IgD-negative memory B cell (primary cell): ENCODE measurements at regions not wholly inside any gene's neighbourhood (a gene's known extent, or its start where the extent isn't known, plus 50 kb on each side); places are given as distances from the start of the nearest gene placed in this dataset.

Experiments
- H3K27ac Mint-ChIP-seq, 3 donors: one replicate each; pipeline ENCODE4 v1.8.0; 2020 to 2022; ENCODE audit warnings: mild to moderate bottlenecking in 3 of 3, mixed read lengths in 3 of 3, moderate library complexity in 1 of 3
- H3K27me3 Mint-ChIP-seq: one replicate; pipeline ENCODE4 v1.8.0; 2021; ENCODE audit warnings: mixed read lengths
- H3K36me3 Mint-ChIP-seq: one replicate; pipeline ENCODE4 v1.8.0; 2020; ENCODE audit warnings: mild to moderate bottlenecking, mixed read lengths
- H3K4me1 Mint-ChIP-seq, 3 donors: one replicate each; pipeline ENCODE4 v1.8.0; 2020 to 2022; ENCODE audit warnings: mixed read lengths in 3 of 3, mild to moderate bottlenecking in 1 of 3
- H3K4me3 Mint-ChIP-seq, 4 donors: one replicate each; pipeline ENCODE4 v1.8.0; 2020 to 2022; ENCODE audit warnings: mild to moderate bottlenecking in 4 of 4, mixed read lengths in 4 of 4, moderate library complexity in 3 of 4
- H3K9me3 Mint-ChIP-seq, 3 donors: one replicate each; pipeline ENCODE4 v1.8.0; 2020 to 2021; ENCODE audit warnings: mixed read lengths in 3 of 3, mild to moderate bottlenecking in 1 of 3

GRCh38 chr7:34240417-34240816 is 335.1 kb downstream of the BMPER start:
- H3K4me3 Mint-ChIP-seq, result no peak overlapping the region
- no peaks in the 10 kb centered on the region for H3K27me3 Mint-ChIP-seq
- H3K9me3 Mint-ChIP-seq, result peaks cover 0 to 7% (median 2%) of the 10 kb centered on the region in 3 donors
- H3K4me1 Mint-ChIP-seq, result no peaks in the 10 kb centered on the region
- no peaks in the 10 kb centered on the region for H3K36me3 Mint-ChIP-seq
- no peak overlapping the region for H3K27ac Mint-ChIP-seq

GRCh38 chr7:34242391-34242790 is 337.1 kb downstream of the BMPER start:
- Mint-ChIP-seq H3K4me3 (no peak overlapping the region), H3K4me1 (no peaks in the 10 kb centered on the region), H3K27ac (no peak overlapping the region), H3K9me3 (peaks cover 0 to 7% (median 2%) of the 10 kb centered on the region in 3 donors), H3K36me3 (no peaks in the 10 kb centered on the region), H3K27me3 (no peaks in the 10 kb centered on the region)

DNA sequence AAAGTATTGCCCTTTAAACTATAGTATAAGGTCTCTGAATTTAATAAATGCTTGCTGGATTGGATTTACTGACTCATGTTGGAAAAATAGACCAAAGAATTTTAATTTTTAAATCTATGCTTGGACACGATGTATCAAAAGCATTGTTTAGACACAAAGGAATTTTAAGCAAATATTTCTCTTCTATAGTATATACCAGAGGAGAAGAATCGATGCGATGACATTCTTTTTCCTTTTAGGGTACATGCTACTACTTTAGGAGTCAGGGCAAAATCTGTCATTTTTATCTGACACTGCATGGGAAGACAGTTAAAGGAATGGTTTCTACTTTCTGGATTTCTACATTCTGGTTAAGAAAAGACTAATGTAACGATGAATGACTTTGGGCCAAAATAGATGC is 339.9 kb downstream of the BMPER start:
- no peak overlapping the region for H3K4me3 Mint-ChIP-seq
- no peaks in the 10 kb centered on the region for H3K27me3 Mint-ChIP-seq
- no peak overlapping the region for H3K27ac Mint-ChIP-seq
- H3K36me3 Mint-ChIP-seq, result no peaks in the 10 kb centered on the region
- H3K9me3 Mint-ChIP-seq, result peaks cover 0 to 7% (median 0%) of the 10 kb centered on the region in 3 donors
- no peaks in the 10 kb centered on the region for H3K4me1 Mint-ChIP-seq

- Mint-ChIP-seq H3K4me3 (no peak overlapping the region), H3K36me3 (no peaks in the 10 kb centered on the region), H3K4me1 (no peaks in the 10 kb centered on the region), H3K27me3 (no peaks in the 10 kb centered on the region), H3K27ac (no peak overlapping the region), H3K9me3 (peaks cover 0 to 7% (median 0%) of the 10 kb centered on the region in 3 donors)
Observed at GRCh38 chr7:34247468-34247867, 342.1 kb downstream of the BMPER start.

- Mint-ChIP-seq H3K4me3 (no peak overlapping the region), H3K4me1 (no peaks in the 10 kb centered on the region), H3K36me3 (no peaks in the 10 kb centered on the region), H3K9me3 (peaks cover 0 to 7% (median 0%) of the 10 kb centered on the region in 3 donors), H3K27me3 (no peaks in the 10 kb centered on the region), H3K27ac (no peak overlapping the region)
Observed at GRCh38 chr7:34249192-34249591, 343.9 kb downstream of the BMPER start.

DNA sequence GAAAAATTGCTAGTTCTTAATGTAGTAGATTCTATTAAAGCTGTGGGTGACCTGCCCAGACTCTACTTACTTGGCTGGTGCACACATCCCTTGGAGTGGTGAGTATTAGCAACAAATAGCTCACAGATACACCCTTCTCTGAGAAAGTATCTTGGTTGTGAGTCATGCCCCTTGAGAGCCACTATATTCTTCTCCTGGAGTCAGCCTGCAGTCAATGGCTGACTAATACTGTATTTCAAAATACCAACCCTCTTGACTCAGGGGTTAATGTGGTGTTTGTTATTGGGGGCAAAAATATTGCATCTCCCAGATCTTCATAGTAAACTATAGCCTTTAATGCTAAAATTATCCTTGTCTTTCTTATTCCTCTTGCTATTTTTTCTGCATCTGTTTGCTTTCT is 354.9 kb downstream of the BMPER start:
- peaks cover 0 to 9% (median 8%) of the 10 kb centered on the region in 3 donors for H3K9me3 Mint-ChIP-seq
- H3K4me1 Mint-ChIP-seq, result no peaks in the 10 kb centered on the region
- H3K27me3 Mint-ChIP-seq, result no peaks in the 10 kb centered on the region
- H3K4me3 Mint-ChIP-seq, result no peak overlapping the region
- peaks cover 2% of the 10 kb centered on the region for H3K36me3 Mint-ChIP-seq
- H3K27ac Mint-ChIP-seq, result no peak overlapping the region

DNA sequence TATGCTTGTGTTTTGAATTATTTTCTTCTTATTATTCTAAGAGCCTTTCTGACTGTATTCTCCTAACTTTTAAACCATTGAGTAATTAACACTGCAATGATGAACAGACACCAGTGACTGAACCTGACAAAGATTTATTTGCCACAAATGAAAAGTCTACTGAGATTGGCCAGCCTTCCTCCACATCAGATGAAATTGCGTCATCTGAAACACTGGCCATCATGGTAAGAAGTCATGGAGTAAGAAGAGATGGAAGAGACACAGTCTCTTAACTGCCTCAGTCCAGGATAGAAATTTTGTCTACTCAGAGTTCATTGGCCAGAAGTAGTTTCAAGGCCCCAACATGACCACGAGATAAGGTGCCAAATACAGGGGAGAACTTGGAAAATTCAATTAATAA is 357.8 kb downstream of the BMPER start:
- H3K27me3 Mint-ChIP-seq, result no peaks in the 10 kb centered on the region
- no peaks in the 10 kb centered on the region for H3K4me1 Mint-ChIP-seq
- peaks cover 0 to 9% (median 8%) of the 10 kb centered on the region in 3 donors for H3K9me3 Mint-ChIP-seq
- H3K4me3 Mint-ChIP-seq, result no peak overlapping the region
- peaks cover 2% of the 10 kb centered on the region for H3K36me3 Mint-ChIP-seq
- H3K27ac Mint-ChIP-seq, result no peak overlapping the region

- H3K36me3 Mint-ChIP-seq, result peaks cover under 1% of the 10 kb centered on the region
- H3K27me3 Mint-ChIP-seq, result no peaks in the 10 kb centered on the region
- peaks cover 2 to 4% (median 3%) of the 10 kb centered on the region in 3 donors for H3K9me3 Mint-ChIP-seq
- no peak overlapping the region for H3K4me3 Mint-ChIP-seq
- H3K27ac Mint-ChIP-seq, result no peak overlapping the region
- no peaks in the 10 kb centered on the region for H3K4me1 Mint-ChIP-seq
Observed at GRCh38 chr7:34269084-34269483, 363.7 kb downstream of the BMPER start.

DNA sequence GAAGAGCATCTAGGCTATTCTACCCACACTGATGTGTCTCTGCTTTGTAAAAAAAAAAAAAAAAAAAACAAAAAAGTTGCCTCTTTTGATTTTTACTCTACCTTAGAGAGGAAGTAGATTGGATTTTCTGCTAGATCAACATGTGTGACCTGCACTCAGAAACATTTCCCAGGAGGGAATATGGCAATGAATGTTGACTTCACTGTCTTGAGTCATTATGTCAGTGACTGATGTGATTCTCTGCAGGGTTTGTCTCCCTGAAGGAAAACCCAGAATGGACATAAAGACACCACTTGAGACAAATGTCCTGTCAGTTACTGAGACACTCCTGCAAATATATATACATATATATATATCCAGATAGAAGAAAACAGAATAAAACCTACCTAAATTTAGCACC is 370.3 kb downstream of the BMPER start:
- H3K4me3 Mint-ChIP-seq, result no peak overlapping the region
- no peaks in the 10 kb centered on the region for H3K27me3 Mint-ChIP-seq
- H3K27ac Mint-ChIP-seq, result no peak overlapping the region
- H3K36me3 Mint-ChIP-seq, result no peaks in the 10 kb centered on the region
- peaks cover 0 to 2% (median 2%) of the 10 kb centered on the region in 3 donors for H3K4me1 Mint-ChIP-seq
- H3K9me3 Mint-ChIP-seq, result peaks cover 2 to 3% (median 3%) of the 10 kb centered on the region in 3 donors

- H3K36me3 Mint-ChIP-seq, result no peaks in the 10 kb centered on the region
- no peak overlapping the region for H3K4me3 Mint-ChIP-seq
- no peak overlapping the region for H3K27ac Mint-ChIP-seq
- H3K27me3 Mint-ChIP-seq, result no peaks in the 10 kb centered on the region
- peaks cover 0 to 2% (median 2%) of the 10 kb centered on the region in 3 donors for H3K4me1 Mint-ChIP-seq
- peaks cover 2 to 5% (median 3%) of the 10 kb centered on the region in 3 donors for H3K9me3 Mint-ChIP-seq
Observed at GRCh38 chr7:34277016-34277802, 371.9 kb downstream of the BMPER start.

DNA sequence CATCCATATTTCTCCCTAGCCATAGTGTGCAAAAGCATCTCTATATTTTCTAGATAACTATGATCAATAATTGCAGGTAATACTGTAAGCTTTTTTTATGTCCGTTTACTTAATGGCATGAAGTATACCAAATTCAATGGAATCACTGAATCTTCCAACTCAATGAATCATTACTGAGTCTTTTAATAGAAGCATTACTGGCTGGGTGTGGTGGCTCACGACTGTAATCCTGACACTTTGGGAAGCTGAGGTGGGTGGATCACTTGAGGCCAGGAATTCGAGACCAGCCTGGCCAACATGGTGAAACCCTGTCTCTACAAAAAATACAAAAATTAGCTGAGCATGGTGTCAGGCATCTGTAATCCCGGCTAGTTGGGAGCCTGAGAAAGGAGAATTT is 372.5 kb downstream of the BMPER start:
- no peak overlapping the region for H3K27ac Mint-ChIP-seq
- no peak overlapping the region for H3K4me3 Mint-ChIP-seq
- H3K36me3 Mint-ChIP-seq, result no peaks in the 10 kb centered on the region
- H3K4me1 Mint-ChIP-seq, result peaks cover 0 to 2% (median 2%) of the 10 kb centered on the region in 3 donors
- peaks cover 3 to 9% (median 8%) of the 10 kb centered on the region in 3 donors for H3K9me3 Mint-ChIP-seq
- H3K27me3 Mint-ChIP-seq, result no peaks in the 10 kb centered on the region

- Mint-ChIP-seq H3K4me1 (peaks cover 0 to 2% (median 2%) of the 10 kb centered on the region in 3 donors), H3K9me3 (peaks cover 3 to 15% (median 5%) of the 10 kb centered on the region in 3 donors), H3K27me3 (no peaks in the 10 kb centered on the region), H3K4me3 (no peak overlapping the region), H3K36me3 (no peaks in the 10 kb centered on the region), H3K27ac (no peak overlapping the region)
Observed at GRCh38 chr7:34281260-34281659, 375.9 kb downstream of the BMPER start.

DNA sequence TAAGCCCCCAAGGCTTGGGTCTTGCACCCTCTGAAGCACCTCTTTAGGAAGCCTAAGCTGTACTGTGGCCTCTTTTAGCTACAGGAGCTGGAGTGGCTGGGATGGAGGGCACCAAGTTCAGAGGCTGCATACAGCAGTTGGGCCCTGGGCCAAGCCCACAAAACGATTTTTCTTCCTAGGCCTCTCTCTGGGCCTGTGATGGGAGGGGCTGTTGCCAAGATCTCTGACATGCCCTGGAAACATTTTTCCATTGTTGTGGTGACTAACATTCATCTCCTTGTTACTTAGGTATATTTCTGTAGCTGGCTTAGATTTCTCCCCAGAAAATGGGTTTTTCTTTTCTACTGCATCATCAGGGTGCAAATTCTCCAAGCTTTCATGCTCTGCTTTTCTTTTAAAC is 375.7 kb upstream of the NPSR1 start:
- Mint-ChIP-seq H3K27ac (no peak overlapping the region), H3K4me3 (no peak overlapping the region), H3K4me1 (peaks cover 0 to 2% (median 0%) of the 10 kb centered on the region in 3 donors), H3K9me3 (peaks cover 3 to 15% (median 5%) of the 10 kb centered on the region in 3 donors), H3K36me3 (no peaks in the 10 kb centered on the region), H3K27me3 (no peaks in the 10 kb centered on the region)

- H3K27me3 Mint-ChIP-seq, result no peaks in the 10 kb centered on the region
- H3K27ac Mint-ChIP-seq, result no peak overlapping the region
- no peaks in the 10 kb centered on the region for H3K4me1 Mint-ChIP-seq
- peaks cover 2 to 9% (median 4%) of the 10 kb centered on the region in 3 donors for H3K9me3 Mint-ChIP-seq
- no peaks in the 10 kb centered on the region for H3K36me3 Mint-ChIP-seq
- no peak overlapping the region for H3K4me3 Mint-ChIP-seq
Observed at GRCh38 chr7:34296663-34297062, 361.4 kb upstream of the NPSR1 start.

GRCh38 chr7:34298492-34299013 is 359.5 kb upstream of the NPSR1 start:
- peaks cover under 1 to 2% (median 1%) of the 10 kb centered on the region in 3 donors for H3K9me3 Mint-ChIP-seq
- H3K36me3 Mint-ChIP-seq, result no peaks in the 10 kb centered on the region
- H3K4me3 Mint-ChIP-seq, result no peak overlapping the region
- H3K27ac Mint-ChIP-seq, result no peak overlapping the region
- H3K4me1 Mint-ChIP-seq, result no peaks in the 10 kb centered on the region
- no peaks in the 10 kb centered on the region for H3K27me3 Mint-ChIP-seq

GRCh38 chr7:34299066-34299465 is 359.0 kb upstream of the NPSR1 start:
- H3K9me3 Mint-ChIP-seq, result peaks cover 0 to 2% (median 1%) of the 10 kb centered on the region in 3 donors
- no peaks in the 10 kb centered on the region for H3K27me3 Mint-ChIP-seq
- no peaks in the 10 kb centered on the region for H3K36me3 Mint-ChIP-seq
- H3K4me3 Mint-ChIP-seq, result no peak overlapping the region
- H3K27ac Mint-ChIP-seq, result no peak overlapping the region
- H3K4me1 Mint-ChIP-seq, result no peaks in the 10 kb centered on the region
